Hepatocyte (in vitro differentiated cells): ENCODE measurements at regions not wholly inside any gene's neighbourhood (a gene's known extent, or its start where the extent isn't known, plus 50 kb on each side); places are given as distances from the start of the nearest gene placed in this dataset.

Experiments used
- CTCF ChIP-seq: fragments of 200-600 bp; sonication (generic); IDR thresholded peaks from 2 replicates; pipeline ENCODE4 v1.5.1; 2016; ENCODE audit warnings: antibody characterized with exemption, mild to moderate bottlenecking; ENCODE audit not compliant: poor library complexity
- EZH2phosphoT487 ChIP-seq: fragments of 200-600 bp; sonication (generic); IDR thresholded peaks from one replicate; pipeline ENCODE4 v1.6.1; 2018; ENCODE audit warnings: antibody characterized with exemption, mild to moderate bottlenecking, low read depth, moderate library complexity; ENCODE audit not compliant: unreplicated experiment, severe bottlenecking

GRCh38 chr14:71322655-71323250 lies 415.5 kb downstream of the PCNX1 start:
- TF ChIP-seq CTCF, result peak; percentile 72
- TF ChIP-seq EZH2phosphoT487, result no peak
